Kidney (tissue), 13 donors: ENCODE measurements at regions not wholly inside any gene's neighbourhood (a gene's known extent, or its start where the extent isn't known, plus 50 kb on each side); places are given as distances from the start of the nearest gene placed in this dataset.

Experiments
- DNase-seq, 5 donors: peaks; one replicate each; pipeline ENCODE4 v3.0.0-alpha.2; 2013 to 2020
- FAIRE-seq: peaks from 2 replicates; lab custom pipeline; 2012; peaks lifted over from hg19 to GRCh38; lab: Jason Lieb, UNC
- H3K27ac ChIP-seq, 2 donors: one replicate each; pipeline ENCODE4 v1.7.0; 2013; ENCODE audit warnings: low read depth in 2 of 2, low read length in 2 of 2, inconsistent platforms in 1 of 2
- H3K27me3 ChIP-seq: one replicate; pipeline ENCODE4 v1.7.1; 2013; ENCODE audit warnings: low read length, inconsistent platforms; ENCODE audit not compliant: control insufficient read depth, insufficient read depth
- H3K36me3 ChIP-seq, 3 donors: one replicate each; pipeline versions ENCODE4 v1.7.0 to v1.7.1; 2013; ENCODE audit warnings: low read length in 3 of 3, control low read depth in 1 of 3, inconsistent platforms in 1 of 3; ENCODE audit not compliant: insufficient read depth in 3 of 3, control insufficient read depth in 2 of 3
- H3K4me1 ChIP-seq, 3 donors: one replicate each; pipeline versions ENCODE4 v1.7.0 to v1.7.1; 2013; ENCODE audit warnings: low read length in 3 of 3, inconsistent platforms in 1 of 3, low read depth in 1 of 3; ENCODE audit not compliant: control insufficient read depth in 2 of 3, insufficient read depth in 2 of 3
- H3K4me3 ChIP-seq, 3 donors: one replicate each; pipeline versions ENCODE4 v1.7.0 to v1.8.1; 2013; ENCODE audit warnings: low read length in 3 of 3, control low read depth in 1 of 3, inconsistent platforms in 1 of 3
- H3K9ac ChIP-seq, 3 donors: one replicate each; pipeline versions ENCODE4 v1.7.0 to v1.7.1; 2013; ENCODE audit warnings: low read length in 3 of 3, control low read depth in 1 of 3, inconsistent platforms in 1 of 3
- H3K9me3 ChIP-seq, 3 donors: one replicate each; pipeline versions ENCODE4 v1.7.0 to v1.7.1; 2013; ENCODE audit warnings: low read length in 3 of 3, control low read depth in 1 of 3, inconsistent platforms in 1 of 3; ENCODE audit not compliant: control insufficient read depth in 2 of 3, insufficient read depth in 1 of 3
- intact Hi-C: fragments of 100-400 bp; cut with DNase I; formaldehyde crosslinking; loops from one replicate; pipeline ENCODE4 v1.11.1; 2022
- TF ChIP-seq, protein P1 (sequence below): IDR thresholded peaks from 3 replicates; pipeline ENCODE4 v1.5.1; 2012; ENCODE audit warnings: mild to moderate bottlenecking, moderate library complexity, borderline replicate concordance; ENCODE audit not compliant: insufficient read depth; ENCODE audit errors: extremely low read depth
- donor health status: control.
- donor health status: control.
- donor health status: control.
- donor health status: control.
- donor health status: control.
- donor health status: DM: yes; HTN: yes; CAD: no.
- donor health status: Normal renal cell carcinoma (clear cell type).

GRCh38 chr7:56188823-56189346 is 72.7 kb upstream of the NUPR2 start:
- Histone ChIP-seq H3K9ac (no peak overlapping the region), H3K27me3 (no peaks in the 10 kb centered on the region), H3K27ac (no peak overlapping the region), H3K4me3 (no peak overlapping the region), H3K9me3 (no peaks in the 10 kb centered on the region), H3K36me3 (no peaks in the 10 kb centered on the region), H3K4me1 (no peaks in the 10 kb centered on the region)
- FAIRE-seq (no peak), DNase-seq (no peak)
- intact Hi-C loops, result no loop called here
- TF ChIP-seq, protein P1, sequence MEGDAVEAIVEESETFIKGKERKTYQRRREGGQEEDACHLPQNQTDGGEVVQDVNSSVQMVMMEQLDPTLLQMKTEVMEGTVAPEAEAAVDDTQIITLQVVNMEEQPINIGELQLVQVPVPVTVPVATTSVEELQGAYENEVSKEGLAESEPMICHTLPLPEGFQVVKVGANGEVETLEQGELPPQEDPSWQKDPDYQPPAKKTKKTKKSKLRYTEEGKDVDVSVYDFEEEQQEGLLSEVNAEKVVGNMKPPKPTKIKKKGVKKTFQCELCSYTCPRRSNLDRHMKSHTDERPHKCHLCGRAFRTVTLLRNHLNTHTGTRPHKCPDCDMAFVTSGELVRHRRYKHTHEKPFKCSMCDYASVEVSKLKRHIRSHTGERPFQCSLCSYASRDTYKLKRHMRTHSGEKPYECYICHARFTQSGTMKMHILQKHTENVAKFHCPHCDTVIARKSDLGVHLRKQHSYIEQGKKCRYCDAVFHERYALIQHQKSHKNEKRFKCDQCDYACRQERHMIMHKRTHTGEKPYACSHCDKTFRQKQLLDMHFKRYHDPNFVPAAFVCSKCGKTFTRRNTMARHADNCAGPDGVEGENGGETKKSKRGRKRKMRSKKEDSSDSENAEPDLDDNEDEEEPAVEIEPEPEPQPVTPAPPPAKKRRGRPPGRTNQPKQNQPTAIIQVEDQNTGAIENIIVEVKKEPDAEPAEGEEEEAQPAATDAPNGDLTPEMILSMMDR, result no peak

- intact Hi-C loops, result no loop called here
- H3K4me3 ChIP-seq, result no peak overlapping the region
- no peaks in the 10 kb centered on the region for H3K9me3 ChIP-seq
- no peaks in the 10 kb centered on the region for H3K36me3 ChIP-seq
- no peak overlapping the region for H3K27ac ChIP-seq
- DNase-seq (no peak), FAIRE-seq (no peak)
- no peaks in the 10 kb centered on the region for H3K4me1 ChIP-seq
- no peaks in the 10 kb centered on the region for H3K27me3 ChIP-seq
- H3K9ac ChIP-seq, result no peak overlapping the region
- TF ChIP-seq, protein P1, result no peak
Measured at GRCh38 chr7:56188376-56188775, 72.2 kb upstream of the NUPR2 start.

- TF ChIP-seq, protein P1, result no peak
- Histone ChIP-seq H3K27ac (no peak overlapping the region), H3K9ac (no peak overlapping the region), H3K36me3 (no peaks in the 10 kb centered on the region), H3K4me3 (no peak overlapping the region), H3K27me3 (no peaks in the 10 kb centered on the region), H3K4me1 (no peaks in the 10 kb centered on the region), H3K9me3 (no peaks in the 10 kb centered on the region)
- DNase-seq (no peak), FAIRE-seq (no peak)
- intact Hi-C loops, result no loop called here
Measured at GRCh38 chr7:56181010-56181409, 64.8 kb upstream of the NUPR2 start.

- DNase-seq (peak in 1 of 5 donors; percentile 15), FAIRE-seq (no peak)
- Histone ChIP-seq H3K27ac (no peak overlapping the region), H3K4me3 (peak overlapping the region; percentile 24 to 53 (median 39)), H3K9me3 (no peaks in the 10 kb centered on the region), H3K4me1 (no peaks in the 10 kb centered on the region), H3K27me3 (no peaks in the 10 kb centered on the region), H3K36me3 (no peaks in the 10 kb centered on the region), H3K9ac (peak overlapping the region in 1 of 3 donors; percentile 12)
- TF ChIP-seq, protein P1, result no peak
- intact Hi-C loops, result no loop called here
Measured at GRCh38 chr7:56175771-56176170, 59.6 kb upstream of the NUPR2 start.
